ENCODE measurements at regions not wholly inside any gene's neighbourhood (a gene's known extent, or its start where the extent isn't known, plus 50 kb on each side); places are given as distances from the start of the nearest gene placed in this dataset.
"Not testable (repeated sequence)": the region's sequence is repeated elsewhere in the genome, so short reads cannot be mapped to it uniquely, and the experiment has no call there.

GRCh38 chr2:111605798-111606197, 278.2 kb downstream of the ANAPC1 start:
- H3K4me1 ChIP-seq (ENCODE audit: control insufficient read depth in 1 of 2, insufficient read depth in 2 of 2, low read length in 2 of 2): not testable (repeated sequence)

GRCh38 chr2:111606632-111607031, 277.4 kb downstream of the ANAPC1 start:
- not testable (repeated sequence) for H2BK120ac ChIP-seq (ENCODE audit: insufficient read depth, low read length, poor library complexity); H3K14ac ChIP-seq (ENCODE audit: low read length); H4K8ac ChIP-seq (ENCODE audit: low read depth, low read length); H2AFZ ChIP-seq (ENCODE audit: insufficient read depth, low read length, poor library complexity); H3K27me3 ChIP-seq (ENCODE audit: insufficient read depth, low read length); H2AK5ac ChIP-seq (ENCODE audit: low read length); H3K79me2 ChIP-seq (ENCODE audit: control insufficient read depth, insufficient read depth, low read length, poor library complexity); H4K91ac ChIP-seq (ENCODE audit: low read depth, low read length); H4K12ac ChIP-seq (ENCODE audit: low read depth, low read length); H3K4me1 ChIP-seq (ENCODE audit: control insufficient read depth in 1 of 2, insufficient read depth in 2 of 2, low read length in 2 of 2); H3K4me2 ChIP-seq (ENCODE audit: low read length); H3K4ac ChIP-seq (ENCODE audit: low read depth, low read length); H2BK12ac ChIP-seq (ENCODE audit: low read length); H3K23ac ChIP-seq (ENCODE audit: low read length); H3K18ac ChIP-seq (ENCODE audit: low read length); H3K79me1 ChIP-seq (ENCODE audit: low read length); H3K9me3 ChIP-seq (ENCODE audit: insufficient read depth, low read depth, low read length); H3K27ac ChIP-seq (ENCODE audit: low read depth, low read length); H3K9ac ChIP-seq (ENCODE audit: low read length); DNase-seq; H2BK5ac ChIP-seq (ENCODE audit: low read depth, low read length, poor library complexity); H3K36me3 ChIP-seq (ENCODE audit: control insufficient read depth in 1 of 2, insufficient read depth in 2 of 2, low read length in 2 of 2); H3K4me3 ChIP-seq (ENCODE audit: low read depth, low read length)
- no CpG with 5 or more reads among the region's 1 CpG for WGBS (ENCODE audit: extremely low coverage, insufficient coverage, insufficient read length)

More at GRCh38 chr2:111605798-111606197, 278.2 kb downstream of the ANAPC1 start:
- H3K27me3 ChIP-seq (ENCODE audit: insufficient read depth, low read length); H3K9me3 ChIP-seq (ENCODE audit: insufficient read depth, low read depth, low read length); H3K27ac ChIP-seq (ENCODE audit: low read depth, low read length); H4K8ac ChIP-seq (ENCODE audit: low read depth, low read length); H2AK5ac ChIP-seq (ENCODE audit: low read length); H3K79me2 ChIP-seq (ENCODE audit: control insufficient read depth, insufficient read depth, low read length, poor library complexity); H3K9ac ChIP-seq (ENCODE audit: low read length); H2BK5ac ChIP-seq (ENCODE audit: low read depth, low read length, poor library complexity); H3K14ac ChIP-seq (ENCODE audit: low read length); H3K4me3 ChIP-seq (ENCODE audit: low read depth, low read length); H3K79me1 ChIP-seq (ENCODE audit: low read length); H2AFZ ChIP-seq (ENCODE audit: insufficient read depth, low read length, poor library complexity); H2BK12ac ChIP-seq (ENCODE audit: low read length); H4K91ac ChIP-seq (ENCODE audit: low read depth, low read length); H3K4me2 ChIP-seq (ENCODE audit: low read length); DNase-seq; H3K18ac ChIP-seq (ENCODE audit: low read length); H4K12ac ChIP-seq (ENCODE audit: low read depth, low read length); H3K4ac ChIP-seq (ENCODE audit: low read depth, low read length); H3K36me3 ChIP-seq (ENCODE audit: control insufficient read depth in 1 of 2, insufficient read depth in 2 of 2, low read length in 2 of 2); H3K23ac ChIP-seq (ENCODE audit: low read length); H2BK120ac ChIP-seq (ENCODE audit: insufficient read depth, low read length, poor library complexity): not testable (repeated sequence)
- WGBS (ENCODE audit: extremely low coverage, insufficient coverage, insufficient read length): no CpG with 5 or more reads among the region's 11 CpGs

- H2AK5ac ChIP-seq (ENCODE audit: low read length); H3K4ac ChIP-seq (ENCODE audit: low read depth, low read length); H3K79me1 ChIP-seq (ENCODE audit: low read length); H4K91ac ChIP-seq (ENCODE audit: low read depth, low read length); H3K9me3 ChIP-seq (ENCODE audit: insufficient read depth, low read depth, low read length); H3K27ac ChIP-seq (ENCODE audit: low read depth, low read length); H2BK120ac ChIP-seq (ENCODE audit: insufficient read depth, low read length, poor library complexity); H3K36me3 ChIP-seq (ENCODE audit: control insufficient read depth in 1 of 2, insufficient read depth in 2 of 2, low read length in 2 of 2); H3K18ac ChIP-seq (ENCODE audit: low read length); DNase-seq; H4K12ac ChIP-seq (ENCODE audit: low read depth, low read length); H3K4me3 ChIP-seq (ENCODE audit: low read depth, low read length); H2BK5ac ChIP-seq (ENCODE audit: low read depth, low read length, poor library complexity); H2BK12ac ChIP-seq (ENCODE audit: low read length); H3K23ac ChIP-seq (ENCODE audit: low read length); H4K8ac ChIP-seq (ENCODE audit: low read depth, low read length); H3K9ac ChIP-seq (ENCODE audit: low read length); H3K27me3 ChIP-seq (ENCODE audit: insufficient read depth, low read length); H2AFZ ChIP-seq (ENCODE audit: insufficient read depth, low read length, poor library complexity); H3K14ac ChIP-seq (ENCODE audit: low read length); H3K4me2 ChIP-seq (ENCODE audit: low read length); H3K79me2 ChIP-seq (ENCODE audit: control insufficient read depth, insufficient read depth, low read length, poor library complexity); H3K4me1 ChIP-seq (ENCODE audit: control insufficient read depth in 1 of 2, insufficient read depth in 2 of 2, low read length in 2 of 2): not testable (repeated sequence)
- WGBS (ENCODE audit: extremely low coverage, insufficient coverage, insufficient read length): no CpG with 5 or more reads among the region's 5 CpGs
Measured at GRCh38 chr2:111609146-111609844, 274.7 kb downstream of the ANAPC1 start.

DNA sequence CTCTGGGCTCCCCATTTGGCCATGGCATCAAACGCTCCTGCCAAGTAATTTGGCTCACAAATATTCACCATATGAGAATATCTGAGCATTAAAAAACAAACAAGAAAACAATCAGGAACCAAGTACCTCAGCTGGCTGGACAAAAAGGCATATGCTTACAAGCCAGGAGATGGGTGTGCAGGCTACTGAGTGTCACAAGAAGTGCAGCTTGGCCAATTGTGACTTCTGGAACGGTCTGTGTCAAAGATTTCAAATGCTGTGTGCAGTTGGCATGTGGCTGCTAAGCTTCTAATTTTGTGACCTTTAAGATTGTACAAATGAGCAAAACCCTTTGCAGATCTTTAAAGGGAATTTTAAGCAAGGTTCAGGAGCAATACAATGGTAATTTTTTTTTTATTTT, 274.0 kb downstream of the ANAPC1 start:
- H3K79me1 ChIP-seq (ENCODE audit: low read length); H3K4me3 ChIP-seq (ENCODE audit: low read depth, low read length); H2AFZ ChIP-seq (ENCODE audit: insufficient read depth, low read length, poor library complexity); H3K9ac ChIP-seq (ENCODE audit: low read length); H3K36me3 ChIP-seq (ENCODE audit: control insufficient read depth in 1 of 2, insufficient read depth in 2 of 2, low read length in 2 of 2); H2BK120ac ChIP-seq (ENCODE audit: insufficient read depth, low read length, poor library complexity); H4K91ac ChIP-seq (ENCODE audit: low read depth, low read length); H3K18ac ChIP-seq (ENCODE audit: low read length); H3K4me1 ChIP-seq (ENCODE audit: control insufficient read depth in 1 of 2, insufficient read depth in 2 of 2, low read length in 2 of 2); H3K14ac ChIP-seq (ENCODE audit: low read length); H3K4me2 ChIP-seq (ENCODE audit: low read length); H2AK5ac ChIP-seq (ENCODE audit: low read length); H4K12ac ChIP-seq (ENCODE audit: low read depth, low read length); H3K4ac ChIP-seq (ENCODE audit: low read depth, low read length); H2BK12ac ChIP-seq (ENCODE audit: low read length); H3K27ac ChIP-seq (ENCODE audit: low read depth, low read length); H4K8ac ChIP-seq (ENCODE audit: low read depth, low read length); H3K23ac ChIP-seq (ENCODE audit: low read length); DNase-seq; H3K9me3 ChIP-seq (ENCODE audit: insufficient read depth, low read depth, low read length); H3K79me2 ChIP-seq (ENCODE audit: control insufficient read depth, insufficient read depth, low read length, poor library complexity); H2BK5ac ChIP-seq (ENCODE audit: low read depth, low read length, poor library complexity); H3K27me3 ChIP-seq (ENCODE audit: insufficient read depth, low read length): not testable (repeated sequence)
- WGBS (ENCODE audit: extremely low coverage, insufficient coverage, insufficient read length): no CpG with 5 or more reads among the region's 2 CpGs
